CD14-positive monocyte (primary cell): ENCODE measurements at regions not wholly inside any gene's neighbourhood (a gene's known extent, or its start where the extent isn't known, plus 50 kb on each side); places are given as distances from the start of the nearest gene placed in this dataset.

Experiments
- DNase-seq, 3 donors: peaks; one replicate each; pipeline ENCODE4 v3.0.0-alpha.2; 2011 to 2022
- H2AFZ ChIP-seq: 2 replicates; pipeline ENCODE4 v1.6.0; 2012; ENCODE audit warnings: mild to moderate bottlenecking, low read depth, low read length, inconsistent platforms; ENCODE audit not compliant: insufficient read depth, poor library complexity, severe bottlenecking
- H3K27ac ChIP-seq, 2 donors: 1 replicate in 1 of 2; 2 replicates in 1 of 2; pipeline ENCODE4 v1.5.1; 2012 to 2013; ENCODE audit warnings: low read length in 2 of 2, control low read depth in 1 of 2, inconsistent platforms in 1 of 2, low read depth in 1 of 2, mild to moderate bottlenecking in 1 of 2
- H3K27me3 ChIP-seq, 2 donors: one replicate each; pipeline versions ENCODE4 v1.6.0 to v1.6.1; 2011 to 2013; ENCODE audit warnings: low read length in 2 of 2; ENCODE audit not compliant: control insufficient read depth in 2 of 2, insufficient read depth in 2 of 2
- H3K36me3 ChIP-seq, 2 donors: replicated peaks in 1 of 2; 1 replicate in 1 of 2; 2 replicates in 1 of 2; pipeline versions ENCODE4 v1.5.1 to v1.6.1; 2012 to 2013; ENCODE audit warnings: low read length in 2 of 2, control low read depth in 1 of 2, inconsistent platforms in 1 of 2, mild to moderate bottlenecking in 1 of 2; ENCODE audit not compliant: insufficient read depth in 2 of 2, control insufficient read depth in 1 of 2
- H3K4me1 ChIP-seq, 2 donors: 1 replicate in 1 of 2; 2 replicates in 1 of 2; pipeline versions ENCODE4 v1.5.1 to v1.6.1; 2012 to 2013; ENCODE audit warnings: low read length in 2 of 2, control low read depth in 1 of 2, inconsistent platforms in 1 of 2, mild to moderate bottlenecking in 1 of 2, moderate library complexity in 1 of 2; ENCODE audit not compliant: insufficient read depth in 2 of 2, control insufficient read depth in 1 of 2
- H3K4me2 ChIP-seq: replicated peaks from 2 replicates; pipeline ENCODE3; 2012; ENCODE audit warnings: low read length, moderate library complexity, mild to moderate bottlenecking; ENCODE audit not compliant: poor library complexity, severe bottlenecking; ENCODE audit errors: extremely low read depth
- H3K4me3 ChIP-seq, 3 experiments: fragments of 200-600 bp in 1 of 3; sonication (generic) in 1 of 3; replicated peaks in 1 of 3; 1 replicate in 2 of 3; 2 replicates in 1 of 3; pipeline ENCODE4 v1.5.1; 2011 to 2013; ENCODE audit warnings: low read length in 3 of 3, mild to moderate bottlenecking in 3 of 3, control low read depth in 2 of 3, low read depth in 2 of 3, inconsistent platforms in 1 of 3, moderate library complexity in 1 of 3
- H3K79me2 ChIP-seq: 2 replicates; pipeline ENCODE4 v1.6.0; 2012; ENCODE audit warnings: mild to moderate bottlenecking, control low read depth, inconsistent platforms, low read length, moderate library complexity; ENCODE audit not compliant: insufficient read depth
- H3K9ac ChIP-seq: 2 replicates; pipeline ENCODE4 v1.6.0; 2017; ENCODE audit warnings: low read length, mild to moderate bottlenecking; ENCODE audit not compliant: insufficient read depth, poor library complexity, severe bottlenecking
- H3K9me3 ChIP-seq, 2 donors: replicated peaks in 1 of 2; 1 replicate in 1 of 2; 2 replicates in 1 of 2; pipeline versions ENCODE4 v1.5.1 to v1.6.1; 2012 to 2013; ENCODE audit warnings: low read length in 2 of 2, control low read depth in 1 of 2; ENCODE audit not compliant: control insufficient read depth in 1 of 2, insufficient read depth in 1 of 2
- H4K20me1 ChIP-seq: 2 replicates; pipeline ENCODE4 v1.6.0; 2012; ENCODE audit warnings: mild to moderate bottlenecking, low read length, control low read depth, moderate library complexity; ENCODE audit not compliant: insufficient read depth
- H3K27ac Mint-ChIP-seq, 7 donors: one replicate each; pipeline ENCODE4 v1.8.0; 2020; ENCODE audit warnings: mild to moderate bottlenecking in 7 of 7, mixed read lengths in 7 of 7, moderate library complexity in 6 of 7, inconsistent platforms in 2 of 7
- H3K27me3 Mint-ChIP-seq, 3 donors: one replicate each; pipeline ENCODE4 v1.8.0; 2021 to 2022; ENCODE audit warnings: low read depth in 3 of 3, mild to moderate bottlenecking in 3 of 3, mixed read lengths in 3 of 3, moderate library complexity in 3 of 3, inconsistent platforms in 1 of 3
- H3K36me3 Mint-ChIP-seq, 2 donors: one replicate each; pipeline ENCODE4 v1.8.0; 2020; ENCODE audit warnings: mixed read lengths in 2 of 2, inconsistent platforms in 1 of 2, mild to moderate bottlenecking in 1 of 2
- H3K4me1 Mint-ChIP-seq: one replicate; pipeline ENCODE4 v1.8.0; 2020; ENCODE audit warnings: mild to moderate bottlenecking, mixed read lengths
- H3K4me3 Mint-ChIP-seq, 2 donors: one replicate each; pipeline ENCODE4 v1.8.0; 2020; ENCODE audit warnings: mild to moderate bottlenecking in 2 of 2, mixed read lengths in 2 of 2, moderate library complexity in 1 of 2
- H3K9me3 Mint-ChIP-seq, 7 donors: one replicate each; pipeline ENCODE4 v1.8.0; 2020 to 2022; ENCODE audit warnings: mixed read lengths in 7 of 7, mild to moderate bottlenecking in 6 of 7, moderate library complexity in 6 of 7, inconsistent platforms in 2 of 7
- CTCF ChIP-seq: fragments of 200-600 bp; IDR thresholded peaks from one replicate; pipeline ENCODE4 v1.8.0; 2022; ENCODE audit warnings: antibody characterized with exemption, mild to moderate bottlenecking
- WGBS: methylation state at CpG from one replicate; pipeline ENCODE4 v1.1.5; 2013; ENCODE audit warnings: missing lambda C conversion rate; ENCODE audit not compliant: insufficient coverage; 5-methylcytosine and 5-hydroxymethylcytosine counted together
- intact Hi-C, 2 donors: fragments of 100-400 bp; cut with micrococcal nuclease; formaldehyde crosslinking; loops; one replicate each; pipeline versions ENCODE4 v1.15.0 to v1.15.1; 2023

GRCh38 chr5:92923885-92924284, 657.1 kb downstream of the NR2F1-AS1 start:
- H3K36me3 Mint-ChIP-seq, result no peaks in the 10 kb centered on the region
- H2AFZ ChIP-seq, result no peak overlapping the region
- peaks cover 0 to 2% (median 0%) of the 10 kb centered on the region in 3 donors for H3K27me3 Mint-ChIP-seq
- H3K4me2 ChIP-seq, result no peak overlapping the region
- H3K79me2 ChIP-seq, result no peaks in the 10 kb centered on the region
- DNase-seq, result no peak
- no peak overlapping the region for H3K4me3 ChIP-seq
- WGBS, result 40% methylated on average over 1 of the region's 1 CpG
- H3K4me1 Mint-ChIP-seq, result no peaks in the 10 kb centered on the region
- TF ChIP-seq CTCF, result no peak
- no peaks in the 10 kb centered on the region for H3K4me1 ChIP-seq
- H3K27me3 ChIP-seq, result no peaks in the 10 kb centered on the region
- no peak overlapping the region for H3K4me3 Mint-ChIP-seq
- H3K27ac Mint-ChIP-seq, result no peak overlapping the region
- intact Hi-C loops, result no loop called here
- H4K20me1 ChIP-seq, result no peaks in the 10 kb centered on the region
- H3K9me3 ChIP-seq, result no peaks in the 10 kb centered on the region
- H3K9ac ChIP-seq, result no peak overlapping the region
- no peaks in the 10 kb centered on the region for H3K36me3 ChIP-seq
- no peak overlapping the region for H3K27ac ChIP-seq
- peaks cover 0 to 3% (median 0%) of the 10 kb centered on the region in 7 donors for H3K9me3 Mint-ChIP-seq

- H3K27ac Mint-ChIP-seq, result no peak overlapping the region
- no peaks in the 10 kb centered on the region for H3K4me1 ChIP-seq
- H3K4me2 ChIP-seq, result no peak overlapping the region
- no peaks in the 10 kb centered on the region for H3K79me2 ChIP-seq
- no peak overlapping the region for H2AFZ ChIP-seq
- H3K36me3 ChIP-seq, result no peaks in the 10 kb centered on the region
- no peak overlapping the region for H3K27ac ChIP-seq
- no peak for TF ChIP-seq CTCF
- no peaks in the 10 kb centered on the region for H4K20me1 ChIP-seq
- H3K4me1 Mint-ChIP-seq, result no peaks in the 10 kb centered on the region
- intact Hi-C loops, result no loop called here
- peaks cover 0 to 2% (median 0%) of the 10 kb centered on the region in 3 donors for H3K27me3 Mint-ChIP-seq
- no peaks in the 10 kb centered on the region for H3K36me3 Mint-ChIP-seq
- peaks cover 0 to 3% (median 0%) of the 10 kb centered on the region in 7 donors for H3K9me3 Mint-ChIP-seq
- H3K27me3 ChIP-seq, result no peaks in the 10 kb centered on the region
- WGBS, result 72% methylated on average over 4 of the region's 5 CpGs
- DNase-seq, result no peak
- H3K9me3 ChIP-seq, result no peaks in the 10 kb centered on the region
- no peak overlapping the region for H3K4me3 Mint-ChIP-seq
- H3K9ac ChIP-seq, result no peak overlapping the region
- no peak overlapping the region for H3K4me3 ChIP-seq
These were observed 658.6 kb downstream of the NR2F1-AS1 start for GRCh38 chr5:92922231-92922967.
